T-helper 1 cell (primary cell): ENCODE measurements at regions not wholly inside any gene's neighbourhood (a gene's known extent, or its start where the extent isn't known, plus 50 kb on each side); places are given as distances from the start of the nearest gene placed in this dataset.
A peak's percentile ranks its signal among the peaks of the same experiment; 100 is the strongest.

Experiments
- DNase-seq, 5 donors: peaks; one replicate each; pipeline ENCODE4 v3.0.0-alpha.2; 2012 to 2020

DNA sequence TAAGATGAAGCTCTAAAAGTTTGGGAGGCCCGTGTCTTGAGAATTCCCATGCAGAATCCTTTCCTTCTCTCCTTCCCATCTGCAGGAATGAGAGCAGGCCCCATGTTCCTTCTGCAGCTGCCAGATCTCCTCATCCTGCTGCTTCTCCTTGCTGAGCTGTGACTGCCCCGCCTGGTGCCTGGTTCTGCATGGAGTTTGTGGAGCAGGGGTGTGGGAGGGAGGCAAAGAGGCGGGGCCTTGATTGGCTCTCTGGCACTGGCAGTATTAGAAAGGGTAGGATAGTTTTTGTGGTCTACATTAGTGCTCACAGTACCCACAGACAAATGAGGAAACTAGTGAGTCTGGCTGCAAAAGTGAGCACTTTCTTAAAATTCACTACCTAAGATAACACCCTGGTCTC, 91.1 kb upstream of the CLPB start:
- DNase-seq: no peak

DNA sequence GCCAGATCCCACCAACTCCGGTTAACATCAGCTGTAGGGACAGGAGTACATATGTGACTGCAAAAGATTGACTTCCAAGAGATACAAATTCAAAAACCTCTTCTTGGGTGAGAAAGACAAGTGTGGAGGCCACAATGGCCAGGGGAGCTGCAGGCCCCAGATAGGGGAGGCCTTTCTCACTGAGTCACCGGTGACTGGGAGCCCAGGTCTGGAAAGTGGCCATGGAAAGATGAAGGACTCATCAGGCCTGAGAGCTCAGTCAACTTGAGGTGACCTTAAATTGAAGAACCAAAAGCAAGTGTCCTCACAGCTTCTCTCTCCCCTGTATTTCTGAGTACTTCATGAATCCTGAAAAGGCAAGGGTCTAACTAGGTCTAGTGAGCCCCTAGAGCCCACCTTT, 90.4 kb upstream of the CLPB start:
- DNase-seq: no peak

DNA sequence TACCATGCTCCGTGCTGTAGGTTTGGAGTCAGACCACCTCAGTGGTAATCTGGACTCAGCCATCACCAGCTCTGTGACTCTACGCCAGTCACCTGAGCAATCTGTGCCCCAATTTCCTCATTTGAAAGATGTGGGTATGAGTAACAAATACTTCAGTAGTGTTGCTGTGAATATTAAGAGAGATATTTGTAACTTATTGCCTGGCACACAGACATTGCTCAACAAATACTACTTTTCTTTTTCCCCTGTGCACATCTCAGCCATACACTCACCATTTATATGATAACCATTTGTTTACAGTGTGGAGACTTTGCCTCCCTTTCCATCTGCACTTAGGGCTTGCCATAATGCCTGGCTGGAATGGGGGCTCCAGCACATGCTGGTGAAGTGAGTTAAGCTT, 89.7 kb upstream of the CLPB start:
- DNase-seq: no peak

DNA sequence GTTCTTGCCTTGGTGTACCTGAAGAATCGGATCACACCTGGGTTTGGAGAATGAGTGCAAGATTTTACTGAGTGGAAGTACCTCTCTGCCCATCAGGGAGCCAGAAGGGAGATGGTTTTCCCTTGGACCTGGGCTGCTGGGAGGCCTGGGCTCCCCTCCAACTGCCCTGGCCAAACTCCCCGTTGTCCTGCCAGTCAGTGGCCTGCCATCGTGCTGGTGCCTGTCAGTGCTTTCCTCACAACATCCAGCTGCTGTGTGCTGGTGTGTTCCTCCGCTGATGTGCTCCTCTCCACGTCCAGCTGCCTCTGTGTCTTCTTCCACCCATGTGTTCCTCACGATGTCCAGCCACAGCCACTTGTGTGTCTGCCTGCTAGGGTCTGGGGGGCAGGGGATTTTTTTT, 87.9 kb upstream of the CLPB start:
- no peak for DNase-seq

GRCh38 chr11:72521664-72522063, 87.3 kb upstream of the CLPB start:
- DNase-seq: no peak

GRCh38 chr11:72520815-72521214, 86.5 kb upstream of the CLPB start:
- no peak for DNase-seq

DNA sequence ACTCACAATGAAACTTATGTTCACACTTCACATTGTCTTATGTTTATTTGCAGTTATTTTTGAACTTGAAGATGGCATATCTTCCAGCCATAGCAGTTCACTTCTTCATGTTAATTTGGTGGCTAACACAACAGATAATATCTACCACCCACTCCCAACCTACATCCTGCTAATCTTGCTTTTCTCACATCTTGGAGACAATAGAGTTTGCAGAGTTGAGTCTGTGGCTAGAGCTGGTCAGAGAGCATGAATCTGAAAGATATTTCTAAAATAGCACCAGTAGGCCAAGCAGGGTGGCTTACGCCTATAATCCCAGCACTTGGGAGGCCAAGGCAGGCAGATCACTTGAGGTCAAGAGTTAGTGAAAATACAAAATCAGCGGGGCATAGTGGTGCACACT, 85.6 kb upstream of the CLPB start:
- DNase-seq: peak in 1 of 5 donors; percentile 73

- DNase-seq: peak in 1 of 5 donors; percentile 25
Measured at GRCh38 chr11:72519220-72519881, 85.0 kb upstream of the CLPB start.

DNA sequence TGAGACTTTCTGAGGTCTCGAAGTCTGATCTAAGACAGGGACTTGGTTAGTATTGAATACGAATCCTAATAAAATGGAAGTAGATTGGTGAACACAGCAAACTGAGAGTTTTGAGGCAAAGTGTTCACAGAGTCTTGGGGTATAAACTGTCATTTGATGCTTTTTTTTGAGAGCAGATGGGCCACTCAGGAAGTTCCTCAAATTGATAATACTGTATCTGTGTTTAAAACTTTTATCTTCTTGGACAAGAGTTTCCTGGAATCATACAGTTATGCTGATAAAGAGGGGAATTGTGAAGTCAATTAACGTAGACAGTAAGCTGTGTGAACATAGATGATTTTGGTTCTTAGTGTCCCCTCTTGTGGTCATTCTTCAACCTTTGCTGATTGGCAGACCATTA, 80.0 kb upstream of the CLPB start:
- DNase-seq: no peak

DNA sequence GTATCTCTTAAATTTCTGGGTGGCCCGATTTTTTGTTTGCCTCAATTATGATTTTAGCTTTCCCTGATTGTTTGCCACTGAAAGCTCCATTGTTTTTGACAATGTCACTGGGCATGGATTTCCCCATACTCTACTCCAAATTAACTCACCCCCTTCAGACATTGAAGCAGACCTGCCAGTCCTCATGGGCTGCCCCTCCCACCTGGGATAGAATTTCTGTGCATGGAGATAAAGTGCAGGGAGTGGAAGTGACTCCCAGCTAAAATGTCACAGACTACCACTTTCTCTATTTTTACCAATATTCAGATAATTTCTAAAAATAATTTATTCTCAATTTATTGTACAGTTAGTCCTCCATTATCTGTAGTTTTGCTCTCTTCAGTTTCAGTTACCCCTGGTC, 79.1 kb upstream of the CLPB start:
- no peak for DNase-seq

GRCh38 chr11:72512956-72513355, 78.6 kb upstream of the CLPB start:
- no peak for DNase-seq

DNA sequence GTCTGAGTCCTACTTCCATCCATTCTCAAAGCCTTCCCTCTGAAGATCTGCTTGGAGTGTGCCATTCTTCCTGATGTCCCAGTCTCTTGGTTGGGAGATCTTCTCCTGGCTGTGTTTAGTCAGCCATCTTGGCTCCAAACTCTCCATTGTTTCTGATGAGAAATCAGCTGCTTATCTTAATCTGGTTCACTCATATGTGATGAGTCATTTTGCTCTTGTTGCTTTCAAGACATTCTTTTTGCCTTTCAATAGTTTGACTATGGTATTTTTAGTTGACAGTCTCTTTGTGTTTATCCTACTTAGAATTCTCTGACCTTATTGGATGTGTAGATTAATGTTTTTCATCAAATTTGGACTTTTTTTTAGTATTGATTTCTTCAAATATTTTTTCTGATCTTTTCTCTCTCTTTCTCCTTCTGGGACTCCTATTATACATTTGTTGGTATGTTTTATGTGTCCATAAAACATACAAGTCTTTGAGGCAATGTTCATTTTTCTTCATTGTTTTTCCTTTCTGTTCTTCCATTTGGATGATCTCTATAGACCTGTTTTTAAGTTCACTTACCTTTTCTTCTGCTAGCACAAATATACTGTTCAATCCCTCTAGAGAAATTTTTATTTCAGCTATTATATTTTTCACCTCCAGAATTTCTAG, 77.2 kb upstream of the CLPB start:
- no peak for DNase-seq

- DNase-seq: no peak
Measured at GRCh38 chr11:72507050-72507449, 72.7 kb upstream of the CLPB start.

DNA sequence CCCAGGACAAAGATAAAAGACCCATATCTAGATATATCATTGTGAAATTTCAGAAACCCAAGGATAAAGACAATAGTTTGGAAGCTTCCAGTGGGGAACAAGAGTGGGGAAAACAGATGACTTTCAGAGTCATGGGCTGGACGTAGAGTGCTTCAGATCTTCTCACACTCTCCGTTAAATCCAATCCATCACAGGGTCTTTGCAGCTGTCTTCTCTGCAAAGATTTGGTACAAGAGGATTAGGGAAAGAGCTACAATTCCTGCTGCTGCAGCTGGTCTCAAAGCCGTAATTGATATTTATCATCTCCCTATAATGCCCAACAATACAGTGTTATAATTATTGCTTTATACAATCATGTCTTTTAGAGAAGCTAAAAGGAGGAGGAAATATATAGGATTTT, 63.4 kb upstream of the CLPB start:
- no peak for DNase-seq

- no peak for DNase-seq
Measured at GRCh38 chr11:72494109-72494429, 59.7 kb upstream of the CLPB start.

DNA sequence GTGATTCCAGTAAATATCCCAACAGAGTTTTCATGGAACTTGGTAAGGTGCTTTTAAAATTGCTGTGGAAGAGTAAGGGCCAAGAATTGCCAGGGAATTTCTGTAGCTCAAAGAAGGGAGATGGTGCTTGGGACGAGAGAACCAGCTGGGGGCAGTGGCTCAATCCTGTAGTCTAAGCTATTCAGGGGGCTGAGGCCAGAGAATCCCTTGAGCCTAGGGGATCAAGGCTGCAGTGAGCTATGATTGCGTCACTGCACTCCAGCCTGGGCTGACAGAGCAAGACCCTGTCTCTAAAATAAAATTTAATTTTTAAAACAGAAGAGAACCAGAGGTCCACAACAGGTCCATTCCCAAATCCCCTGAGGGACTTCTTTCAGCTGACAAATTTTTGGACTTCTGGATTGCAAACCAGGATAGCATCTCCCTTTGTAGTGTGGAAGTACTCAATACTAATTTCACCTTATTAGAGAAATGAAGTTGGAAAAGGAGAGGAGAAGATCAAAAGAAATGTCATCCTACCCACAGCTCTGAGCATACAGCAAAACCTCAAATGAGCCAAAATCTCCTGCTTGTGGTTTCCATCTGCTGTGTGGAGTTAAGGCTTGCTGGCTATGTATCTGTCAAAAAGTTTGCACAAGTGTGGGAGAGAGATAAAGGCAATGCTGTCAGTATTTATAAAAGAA, 59.2 kb upstream of the CLPB start:
- no peak for DNase-seq

GRCh38 chr11:72491001-72491400, 56.7 kb upstream of the CLPB start:
- no peak for DNase-seq
